IMR-90 (cell line): ENCODE measurements at regions not wholly inside any gene's neighbourhood (a gene's known extent, or its start where the extent isn't known, plus 50 kb on each side); places are given as distances from the start of the nearest gene placed in this dataset.

Experiments
- ATAC-seq: fragments of 200-7000 bp; cut with Tn5 transposase; 2 replicates; pipeline ENCODE4 v1.9.1; 2020; ENCODE audit warnings: low read depth, mild to moderate bottlenecking, moderate library complexity
- BruUV-seq: library from RNA; stranded (reverse); fragments of 400-500 nt; replicated peaks from 2 replicates; lab custom pipeline; 2021; lab: Mats Ljungman, UMichigan
- CTCF ChIA-PET: fragments of 300-600 bp; formaldehyde crosslinking; extraction: SDS; loops from one replicate; lab custom pipeline; 2021; ENCODE audit warnings: antibody characterized with exemption; lab: Yijun Ruan, JAX
- POLR2A ChIA-PET: fragments of 300-600 bp; sonication (Branson Sonifier 250); formaldehyde crosslinking; loops from one replicate; lab custom pipeline; 2022; ENCODE audit warnings: antibody characterized with exemption; ENCODE audit not compliant: unreplicated experiment; lab: Charles Lee
- DNase-seq: peaks from one replicate; pipeline ENCODE4 v3.0.0; 2013
- H2AFZ ChIP-seq: replicated peaks from 2 replicates; pipeline ENCODE3; 2013; ENCODE audit warnings: low read length, mild to moderate bottlenecking; ENCODE audit not compliant: poor library complexity
- H2AK5ac ChIP-seq: 2 replicates; pipeline ENCODE4 v1.6.1; 2013; ENCODE audit warnings: low read depth, low read length, inconsistent platforms
- H2AK9ac ChIP-seq: replicated peaks from 2 replicates; pipeline ENCODE3; 2013; ENCODE audit warnings: mild to moderate bottlenecking, low read depth, low read length, moderate library complexity; ENCODE audit not compliant: poor library complexity
- H2BK120ac ChIP-seq: 2 replicates; pipeline ENCODE4 v1.6.1; 2013; ENCODE audit warnings: low read depth, low read length, inconsistent platforms
- H2BK15ac ChIP-seq: 3 replicates; pipeline ENCODE4 v1.6.1; 2013; ENCODE audit warnings: low read depth, low read length, inconsistent platforms
- H2BK20ac ChIP-seq: 2 replicates; pipeline ENCODE4 v1.6.1; 2013; ENCODE audit warnings: low read depth, mild to moderate bottlenecking, inconsistent platforms, low read length, moderate library complexity
- H2BK5ac ChIP-seq: 2 replicates; pipeline ENCODE4 v1.6.1; 2013; ENCODE audit warnings: mild to moderate bottlenecking, low read depth, low read length, inconsistent platforms; ENCODE audit not compliant: poor library complexity, severe bottlenecking
- H3K14ac ChIP-seq: replicated peaks from 2 replicates; pipeline ENCODE4 v1.6.1; 2013; ENCODE audit warnings: low read depth, low read length, inconsistent platforms
- H3K18ac ChIP-seq: 2 replicates; pipeline ENCODE4 v1.6.1; 2013; ENCODE audit warnings: low read depth, low read length, control low read depth
- H3K23ac ChIP-seq: 2 replicates; pipeline ENCODE4 v1.6.1; 2013; ENCODE audit warnings: low read depth, low read length, inconsistent platforms
- H3K27ac ChIP-seq: 2 replicates; pipeline ENCODE4 v1.5.1; 2013; ENCODE audit warnings: mild to moderate bottlenecking, control low read depth, low read length; ENCODE audit not compliant: insufficient read depth
- H3K27me3 ChIP-seq: 2 replicates; pipeline ENCODE4 v1.6.1; 2013; ENCODE audit warnings: low read length; ENCODE audit not compliant: control insufficient read depth, insufficient read depth
- H3K36me3 ChIP-seq: 2 replicates; pipeline ENCODE4 v1.6.1; 2013; ENCODE audit warnings: low read length, mixed read lengths; ENCODE audit not compliant: control insufficient read depth, insufficient read depth
- H3K4ac ChIP-seq: 2 replicates; pipeline ENCODE4 v1.6.1; 2013; ENCODE audit warnings: low read depth, low read length, inconsistent platforms
- H3K4me1 ChIP-seq: 2 replicates; pipeline ENCODE4 v1.6.1; 2013; ENCODE audit warnings: low read length, mixed read lengths; ENCODE audit not compliant: control insufficient read depth, insufficient read depth
- H3K4me2 ChIP-seq: 2 replicates; pipeline ENCODE4 v1.6.1; 2013; ENCODE audit warnings: low read depth, mild to moderate bottlenecking, control low read depth, low read length, moderate library complexity
- H3K4me3 ChIP-seq: 2 replicates; pipeline ENCODE4 v1.5.1; 2013; ENCODE audit warnings: low read depth, mild to moderate bottlenecking, control low read depth, low read length, moderate library complexity; ENCODE audit not compliant: insufficient read depth
- H3K56ac ChIP-seq: 2 replicates; pipeline ENCODE4 v1.6.1; 2013; ENCODE audit warnings: low read length, inconsistent platforms; ENCODE audit not compliant: insufficient read depth; ENCODE audit errors: extremely low read depth
- H3K79me1 ChIP-seq, 2 experiments: 2 replicates each; pipeline ENCODE4 v1.6.1; 2013; ENCODE audit warnings: low read length in 2 of 2, inconsistent platforms in 1 of 2, low read depth in 1 of 2
- H3K9ac ChIP-seq: 2 replicates; pipeline ENCODE4 v1.6.1; 2013; ENCODE audit warnings: low read depth, low read length, control low read depth
- H3K9me1 ChIP-seq: 2 replicates; pipeline ENCODE4 v1.6.1; 2013; ENCODE audit warnings: low read length, inconsistent platforms; ENCODE audit not compliant: insufficient read depth
- H3K9me3 ChIP-seq: 2 replicates; pipeline ENCODE4 v1.6.1; 2013; ENCODE audit warnings: low read length; ENCODE audit not compliant: control insufficient read depth, insufficient read depth
- H4K20me1 ChIP-seq: 2 replicates; pipeline ENCODE4 v1.6.1; 2013; ENCODE audit warnings: low read length, inconsistent platforms; ENCODE audit not compliant: insufficient read depth
- H4K5ac ChIP-seq: 2 replicates; pipeline ENCODE4 v1.6.1; 2013; ENCODE audit warnings: mild to moderate bottlenecking, low read depth, low read length, control low read depth
- H4K8ac ChIP-seq, 2 experiments: 2 replicates each; pipeline ENCODE4 v1.6.1; 2013; ENCODE audit warnings: low read depth in 2 of 2, low read length in 2 of 2, control low read depth in 1 of 2, inconsistent platforms in 1 of 2
- H4K91ac ChIP-seq: 2 replicates; pipeline ENCODE4 v1.6.1; 2013; ENCODE audit warnings: low read depth, low read length, inconsistent platforms; ENCODE audit not compliant: insufficient read depth
- BHLHE40 ChIP-seq: fragments of 150-350 bp; IDR thresholded peaks from 2 replicates; pipeline ENCODE4 v1.6.1; 2016; ENCODE audit warnings: mild to moderate bottlenecking, low read depth, low read length
- CEBPB ChIP-seq: IDR thresholded peaks from 2 replicates; pipeline ENCODE4 v1.6.1; 2012; ENCODE audit warnings: low read depth, low read length, improper control_type of control experiment
- CHD1 ChIP-seq: IDR thresholded peaks from 2 replicates; pipeline ENCODE4 v1.6.1; 2012; ENCODE audit warnings: low read depth, low read length, improper control_type of control experiment
- FOS ChIP-seq: fragments of 150-350 bp; IDR thresholded peaks from 2 replicates; pipeline ENCODE4 v1.6.1; 2016; ENCODE audit warnings: low read depth, low read length
- MAFK ChIP-seq: IDR thresholded peaks from 2 replicates; pipeline ENCODE4 v1.6.1; 2012; ENCODE audit warnings: low read depth, low read length, improper control_type of control experiment
- MAZ ChIP-seq: IDR thresholded peaks from 2 replicates; pipeline ENCODE4 v1.6.1; 2012; ENCODE audit warnings: low read depth, mild to moderate bottlenecking, low read length, improper control_type of control experiment, moderate library complexity, borderline replicate concordance
- MXI1 ChIP-seq: IDR thresholded peaks from 2 replicates; pipeline ENCODE4 v1.6.1; 2012; ENCODE audit warnings: low read depth, mild to moderate bottlenecking, low read length, moderate library complexity, borderline replicate concordance
- NFE2L2 ChIP-seq: fragments of 150-350 bp; IDR thresholded peaks from 2 replicates; pipeline ENCODE4 v1.6.1; 2016; ENCODE audit warnings: low read depth, mild to moderate bottlenecking, low read length
- POLR2A ChIP-seq: IDR thresholded peaks from 2 replicates; pipeline ENCODE4 v1.6.1; 2012; ENCODE audit warnings: mild to moderate bottlenecking, low read depth, low read length
- RAD21 ChIP-seq: IDR thresholded peaks from 2 replicates; pipeline ENCODE4 v1.6.1; 2012; ENCODE audit warnings: low read length, improper control_type of control experiment
- RCOR1 ChIP-seq: IDR thresholded peaks from 2 replicates; pipeline ENCODE4 v1.6.1; 2012; ENCODE audit warnings: mild to moderate bottlenecking, low read length, improper control_type of control experiment; ENCODE audit not compliant: insufficient replicate concordance
- RFX5 ChIP-seq: IDR thresholded peaks from 2 replicates; pipeline ENCODE4 v1.8.0; 2012; ENCODE audit warnings: low read depth, mild to moderate bottlenecking, low read length, moderate library complexity
- SMC3 ChIP-seq: fragments of 150-350 bp; IDR thresholded peaks from 2 replicates; pipeline ENCODE4 v1.6.1; 2016; ENCODE audit warnings: low read depth, mild to moderate bottlenecking, antibody characterized with exemption, low read length, moderate library complexity
- dilution Hi-C: fragments of 300-500 bp; cut with HindIII; formaldehyde crosslinking; loops from one replicate; pipeline ENCODE4 v1.14.3; 2018; ENCODE audit warnings: low sequenced_read_pairs; ENCODE audit not compliant: unreplicated experiment
- in situ Hi-C: fragments of 300-500 bp; cut with MboI; formaldehyde crosslinking; loops from 3 replicates; pipeline ENCODE4 v1.14.3; 2019; ENCODE audit warnings: low sequenced_read_pairs, inconsistent platforms, mixed read lengths
- intact Hi-C: fragments of 100-400 bp; cut with micrococcal nuclease; formaldehyde crosslinking; loops from 2 replicates; pipeline ENCODE4 v1.10.0; 2022
- TF ChIP-seq, protein P1 (sequence below): conservative IDR thresholded peaks from 2 replicates; pipeline ENCODE4 v1.5.1; 2012; ENCODE audit warnings: mild to moderate bottlenecking, low read depth, low read length, improper control_type of control experiment
- TF ChIP-seq, protein P2 (sequence below): fragments of 150-350 bp; IDR thresholded peaks from 2 replicates; pipeline ENCODE4 v1.6.1; 2017; ENCODE audit warnings: mild to moderate bottlenecking, antibody characterized with exemption, low read length, low read depth
- TF ChIP-seq, protein P3 (sequence below): fragments of 150-350 bp; IDR thresholded peaks from 2 replicates; pipeline ENCODE4 v1.6.1; 2016; ENCODE audit warnings: low read depth, mild to moderate bottlenecking, low read length, moderate library complexity, borderline replicate concordance

DNA sequence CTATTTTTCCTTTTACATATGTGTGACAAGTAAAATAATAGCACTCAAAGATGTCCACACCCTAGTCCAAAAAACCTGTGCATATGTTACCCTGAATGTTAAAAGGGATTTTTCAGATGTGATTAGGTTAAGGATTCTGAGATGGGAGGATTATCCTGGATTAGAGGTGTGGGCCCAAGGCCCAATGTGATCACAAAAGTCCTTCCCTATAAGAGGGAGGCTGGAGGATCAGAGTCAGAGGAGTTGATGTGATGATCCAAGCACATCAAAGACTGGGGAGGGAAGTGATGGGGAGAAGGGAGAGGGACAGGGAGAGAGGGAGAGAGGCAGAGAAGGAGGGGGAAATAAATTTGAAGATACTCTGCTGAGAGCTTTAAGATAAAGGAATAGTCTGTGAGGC lies 512.6 kb downstream of the PLOD2 start:
- H3K14ac ChIP-seq: no peak overlapping the region
- no peak overlapping the region for H4K91ac ChIP-seq
- intact Hi-C loops (loop anchor here (2.0 kb wide), 1 partner anchor 1190 kb away; no protein-coding TSS in a partner anchor), dilution Hi-C loops (no loop called here), in situ Hi-C loops (no loop called here)
- no peak overlapping the region for H3K27ac ChIP-seq
- H3K9me1 ChIP-seq: no peaks in the 10 kb centered on the region
- no peak overlapping the region for H2AFZ ChIP-seq
- H3K79me1 ChIP-seq: no peaks in the 10 kb centered on the region
- H2BK5ac ChIP-seq: no peak overlapping the region
- no peaks in the 10 kb centered on the region for H4K20me1 ChIP-seq
- H4K5ac ChIP-seq: no peak overlapping the region
- no TSS peak for BruUV-seq
- peaks cover 2% of the 10 kb centered on the region; the same call in 1 of the 2 replicates for H3K9me3 ChIP-seq
- no peak overlapping the region for H3K4ac ChIP-seq
- H2AK9ac ChIP-seq: no peak overlapping the region
- CTCF ChIA-PET: no interaction called here
- no peak overlapping the region for H2BK120ac ChIP-seq
- no peak overlapping the region for H2BK20ac ChIP-seq
- H2BK15ac ChIP-seq: no peak overlapping the region
- TF ChIP-seq RCOR1: no peak
- TF ChIP-seq RFX5: no peak
- TF ChIP-seq POLR2A: no peak
- TF ChIP-seq, protein P1, sequence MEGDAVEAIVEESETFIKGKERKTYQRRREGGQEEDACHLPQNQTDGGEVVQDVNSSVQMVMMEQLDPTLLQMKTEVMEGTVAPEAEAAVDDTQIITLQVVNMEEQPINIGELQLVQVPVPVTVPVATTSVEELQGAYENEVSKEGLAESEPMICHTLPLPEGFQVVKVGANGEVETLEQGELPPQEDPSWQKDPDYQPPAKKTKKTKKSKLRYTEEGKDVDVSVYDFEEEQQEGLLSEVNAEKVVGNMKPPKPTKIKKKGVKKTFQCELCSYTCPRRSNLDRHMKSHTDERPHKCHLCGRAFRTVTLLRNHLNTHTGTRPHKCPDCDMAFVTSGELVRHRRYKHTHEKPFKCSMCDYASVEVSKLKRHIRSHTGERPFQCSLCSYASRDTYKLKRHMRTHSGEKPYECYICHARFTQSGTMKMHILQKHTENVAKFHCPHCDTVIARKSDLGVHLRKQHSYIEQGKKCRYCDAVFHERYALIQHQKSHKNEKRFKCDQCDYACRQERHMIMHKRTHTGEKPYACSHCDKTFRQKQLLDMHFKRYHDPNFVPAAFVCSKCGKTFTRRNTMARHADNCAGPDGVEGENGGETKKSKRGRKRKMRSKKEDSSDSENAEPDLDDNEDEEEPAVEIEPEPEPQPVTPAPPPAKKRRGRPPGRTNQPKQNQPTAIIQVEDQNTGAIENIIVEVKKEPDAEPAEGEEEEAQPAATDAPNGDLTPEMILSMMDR: no peak
- no peak for TF ChIP-seq NFE2L2
- no peak for TF ChIP-seq MAFK
- TF ChIP-seq RAD21: no peak
- TF ChIP-seq, protein P2, sequence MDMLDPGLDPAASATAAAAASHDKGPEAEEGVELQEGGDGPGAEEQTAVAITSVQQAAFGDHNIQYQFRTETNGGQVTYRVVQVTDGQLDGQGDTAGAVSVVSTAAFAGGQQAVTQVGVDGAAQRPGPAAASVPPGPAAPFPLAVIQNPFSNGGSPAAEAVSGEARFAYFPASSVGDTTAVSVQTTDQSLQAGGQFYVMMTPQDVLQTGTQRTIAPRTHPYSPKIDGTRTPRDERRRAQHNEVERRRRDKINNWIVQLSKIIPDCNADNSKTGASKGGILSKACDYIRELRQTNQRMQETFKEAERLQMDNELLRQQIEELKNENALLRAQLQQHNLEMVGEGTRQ: no peak
- TF ChIP-seq, protein P3, sequence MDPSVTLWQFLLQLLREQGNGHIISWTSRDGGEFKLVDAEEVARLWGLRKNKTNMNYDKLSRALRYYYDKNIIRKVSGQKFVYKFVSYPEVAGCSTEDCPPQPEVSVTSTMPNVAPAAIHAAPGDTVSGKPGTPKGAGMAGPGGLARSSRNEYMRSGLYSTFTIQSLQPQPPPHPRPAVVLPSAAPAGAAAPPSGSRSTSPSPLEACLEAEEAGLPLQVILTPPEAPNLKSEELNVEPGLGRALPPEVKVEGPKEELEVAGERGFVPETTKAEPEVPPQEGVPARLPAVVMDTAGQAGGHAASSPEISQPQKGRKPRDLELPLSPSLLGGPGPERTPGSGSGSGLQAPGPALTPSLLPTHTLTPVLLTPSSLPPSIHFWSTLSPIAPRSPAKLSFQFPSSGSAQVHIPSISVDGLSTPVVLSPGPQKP: no peak
- no peak for TF ChIP-seq MAZ
- TF ChIP-seq FOS: no peak
- no peak for TF ChIP-seq MXI1
- TF ChIP-seq SMC3: no peak
- no peak for TF ChIP-seq CHD1
- no peak for TF ChIP-seq CEBPB
- no peak for TF ChIP-seq BHLHE40
- no peak overlapping the region for H4K8ac ChIP-seq
- no peak overlapping the region for H3K4me2 ChIP-seq
- H2AK5ac ChIP-seq: no peak overlapping the region
- H3K56ac ChIP-seq: no peak overlapping the region
- H3K4me3 ChIP-seq: no peak overlapping the region
- H3K27me3 ChIP-seq: no peaks in the 10 kb centered on the region
- no peak for DNase-seq
- ATAC-seq: no peak
- H3K36me3 ChIP-seq: no peaks in the 10 kb centered on the region
- no peak overlapping the region for H3K9ac ChIP-seq
- H3K18ac ChIP-seq: no peak overlapping the region
- no peak overlapping the region for H3K23ac ChIP-seq
- no peaks in the 10 kb centered on the region for H3K4me1 ChIP-seq
- POLR2A ChIA-PET: no interaction called here
